HEK293T (cell line): ENCODE measurements at regions not wholly inside any gene's neighbourhood (a gene's known extent, or its start where the extent isn't known, plus 50 kb on each side); places are given as distances from the start of the nearest gene placed in this dataset.

ENCODE experiments used
- ARNT ChIP-seq: fragments of 450-650 bp; IDR thresholded peaks from 2 replicates; pipeline ENCODE4 v1.6.1; 2017; ENCODE audit warnings: mild to moderate bottlenecking
- HDGF ChIP-seq: fragments of 450-650 bp; IDR thresholded peaks from 2 replicates; pipeline ENCODE4 v1.6.1; 2017; ENCODE audit warnings: antibody characterized with exemption, borderline replicate concordance

- no peak for TF ChIP-seq HDGF
- TF ChIP-seq ARNT: no peak
Observed at GRCh38 chr18:56508370-56509036, 129.9 kb downstream of the TXNL1 start.
